Upper lobe of left lung (tissue), 6 donors: ENCODE measurements at regions not wholly inside any gene's neighbourhood (a gene's known extent, or its start where the extent isn't known, plus 50 kb on each side); places are given as distances from the start of the nearest gene placed in this dataset.

Source experiments
- ATAC-seq, 2 donors: fragments of 200-7000 bp; cut with Tn5 transposase; one replicate each; pipeline ENCODE4 v1.9.1; 2022; ENCODE audit warnings: mild to moderate bottlenecking in 2 of 2, moderate library complexity in 2 of 2; ENCODE audit not compliant: low FRiP score in 2 of 2
- DNase-seq, 2 donors: peaks; one replicate each; pipeline ENCODE4 v3.0.0-alpha.2; 2019 to 2020
- H3K27ac ChIP-seq, 4 donors: fragments of 200-600 bp; sonication (generic); one replicate each; pipeline ENCODE4 v1.5.1; 2016 to 2019
- H3K27me3 ChIP-seq, 4 donors: fragments of 200-600 bp; sonication (generic); one replicate each; pipeline ENCODE4 v1.5.1; 2017 to 2019
- H3K36me3 ChIP-seq, 4 donors: fragments of 200-600 bp; sonication (generic); one replicate each; pipeline ENCODE4 v1.5.1; 2016 to 2019
- H3K4me1 ChIP-seq, 4 donors: fragments of 200-600 bp; sonication (generic); one replicate each; pipeline ENCODE4 v1.5.1; 2018 to 2019
- H3K4me3 ChIP-seq, 4 donors: fragments of 200-600 bp; sonication (generic); one replicate each; pipeline ENCODE4 v1.5.1; 2017 to 2019; ENCODE audit warnings: mild to moderate bottlenecking in 2 of 4, moderate library complexity in 1 of 4
- H3K9me3 ChIP-seq, 4 donors: fragments of 200-600 bp; sonication (generic); one replicate each; pipeline ENCODE4 v1.5.1; 2018 to 2019
- EP300 ChIP-seq, 4 donors: sonication (generic); formaldehyde crosslinking; IDR thresholded peaks; one replicate each; pipeline ENCODE4 v1.5.1; 2017; ENCODE audit warnings: antibody characterized with exemption in 4 of 4, control low read depth in 2 of 4
- POLR2A ChIP-seq, 4 donors: fragments of 450-650 bp; IDR thresholded peaks; one replicate each; pipeline ENCODE4 v1.5.1; 2016 to 2017; ENCODE audit warnings: antibody characterized with exemption in 4 of 4, mild to moderate bottlenecking in 2 of 4
- POLR2AphosphoS5 ChIP-seq, 2 donors: sonication (generic); formaldehyde crosslinking; IDR thresholded peaks; one replicate each; pipeline ENCODE4 v1.5.1; 2017; ENCODE audit warnings: antibody characterized with exemption in 2 of 2
- WGBS, 2 donors: methylation state at CpG; one replicate each; pipeline ENCODE4 v1.1.5; 2017 to 2018; 5-methylcytosine and 5-hydroxymethylcytosine counted together
- TF ChIP-seq, protein P1 (sequence below), 6 experiments: fragments of 450-650 bp in 4 of 6; fragments of 200-600 bp in 2 of 6; sonication (generic) in 2 of 6; IDR thresholded peaks; one replicate each; pipeline ENCODE4 v1.5.1; 2016 to 2019; ENCODE audit warnings: antibody characterized with exemption in 6 of 6
- donor health status: DM: no; HTN: no; CAD: no; lungs with moderate emphysema.
- donor health status: DM: no; HTN: yes; CAD: no; lungs with severe emphysema.

DNA sequence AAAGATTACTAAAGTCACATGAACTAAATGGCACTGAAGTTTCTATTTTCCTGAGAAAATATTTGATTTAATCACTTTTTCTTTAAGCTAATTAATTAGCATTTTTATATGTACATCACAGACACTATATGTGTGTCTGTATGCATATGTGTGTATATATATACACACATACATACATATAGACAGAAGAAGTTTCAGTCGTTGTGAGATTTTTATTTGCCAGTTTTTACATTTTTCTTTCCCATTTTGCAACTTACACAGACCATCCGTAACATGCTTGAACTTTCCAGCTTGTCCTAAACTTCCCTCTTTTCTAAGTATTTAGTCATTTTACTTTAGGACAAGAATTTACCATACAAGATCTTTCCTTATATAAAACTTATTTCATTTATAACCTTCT is 299.1 kb downstream of the IPO8 start:
- Histone ChIP-seq H3K27ac (no peak overlapping the region), H3K4me3 (no peak overlapping the region), H3K4me1 (no peaks in the 10 kb centered on the region), H3K36me3 (no peaks in the 10 kb centered on the region), H3K9me3 (no peaks in the 10 kb centered on the region), H3K27me3 (no peaks in the 10 kb centered on the region)
- no peak for TF ChIP-seq POLR2AphosphoS5 (IDR thresholded peaks at IDR 0.05)
- TF ChIP-seq, protein P1, sequence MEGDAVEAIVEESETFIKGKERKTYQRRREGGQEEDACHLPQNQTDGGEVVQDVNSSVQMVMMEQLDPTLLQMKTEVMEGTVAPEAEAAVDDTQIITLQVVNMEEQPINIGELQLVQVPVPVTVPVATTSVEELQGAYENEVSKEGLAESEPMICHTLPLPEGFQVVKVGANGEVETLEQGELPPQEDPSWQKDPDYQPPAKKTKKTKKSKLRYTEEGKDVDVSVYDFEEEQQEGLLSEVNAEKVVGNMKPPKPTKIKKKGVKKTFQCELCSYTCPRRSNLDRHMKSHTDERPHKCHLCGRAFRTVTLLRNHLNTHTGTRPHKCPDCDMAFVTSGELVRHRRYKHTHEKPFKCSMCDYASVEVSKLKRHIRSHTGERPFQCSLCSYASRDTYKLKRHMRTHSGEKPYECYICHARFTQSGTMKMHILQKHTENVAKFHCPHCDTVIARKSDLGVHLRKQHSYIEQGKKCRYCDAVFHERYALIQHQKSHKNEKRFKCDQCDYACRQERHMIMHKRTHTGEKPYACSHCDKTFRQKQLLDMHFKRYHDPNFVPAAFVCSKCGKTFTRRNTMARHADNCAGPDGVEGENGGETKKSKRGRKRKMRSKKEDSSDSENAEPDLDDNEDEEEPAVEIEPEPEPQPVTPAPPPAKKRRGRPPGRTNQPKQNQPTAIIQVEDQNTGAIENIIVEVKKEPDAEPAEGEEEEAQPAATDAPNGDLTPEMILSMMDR (IDR thresholded peaks at IDR 0.05) = no peak
- no peak for TF ChIP-seq POLR2A (IDR thresholded peaks at IDR 0.05)
- no peak for TF ChIP-seq EP300 (IDR thresholded peaks at IDR 0.05)
- no peak for ATAC-seq
- WGBS, 2 donors = 71 to 78% methylated on average over 2 of the region's 2 CpGs
- no peak for DNase-seq

DNA sequence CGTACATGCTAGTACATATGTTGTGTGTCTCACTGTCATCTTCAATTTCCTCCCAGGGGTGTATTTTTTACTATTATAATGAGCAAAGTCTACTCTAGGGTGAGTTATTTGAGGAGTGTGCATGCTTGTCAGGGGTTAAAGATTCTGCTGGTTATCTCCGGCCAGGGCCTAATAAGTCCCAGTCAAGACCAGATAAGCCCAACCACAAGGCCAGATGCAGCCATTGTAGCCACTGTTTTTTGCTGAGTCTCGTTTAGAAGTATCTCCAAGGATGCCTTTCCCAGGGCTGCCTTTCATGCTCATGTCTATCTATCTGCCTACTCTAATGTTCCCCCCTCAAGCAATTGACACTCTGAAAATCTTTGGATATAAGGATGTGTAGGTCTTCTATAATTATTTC is 300.5 kb downstream of the IPO8 start:
- TF ChIP-seq EP300 (IDR thresholded peaks at IDR 0.05) (no peak), POLR2AphosphoS5 (IDR thresholded peaks at IDR 0.05) (no peak), POLR2A (IDR thresholded peaks at IDR 0.05) (no peak)
- Histone ChIP-seq H3K27ac (no peak overlapping the region), H3K4me1 (no peaks in the 10 kb centered on the region), H3K9me3 (no peaks in the 10 kb centered on the region), H3K4me3 (no peak overlapping the region), H3K27me3 (no peaks in the 10 kb centered on the region), H3K36me3 (no peaks in the 10 kb centered on the region)
- WGBS, 2 donors = 49 to 60% methylated on average over 3 of the region's 3 CpGs
- DNase-seq (no peak), ATAC-seq (no peak)

DNA sequence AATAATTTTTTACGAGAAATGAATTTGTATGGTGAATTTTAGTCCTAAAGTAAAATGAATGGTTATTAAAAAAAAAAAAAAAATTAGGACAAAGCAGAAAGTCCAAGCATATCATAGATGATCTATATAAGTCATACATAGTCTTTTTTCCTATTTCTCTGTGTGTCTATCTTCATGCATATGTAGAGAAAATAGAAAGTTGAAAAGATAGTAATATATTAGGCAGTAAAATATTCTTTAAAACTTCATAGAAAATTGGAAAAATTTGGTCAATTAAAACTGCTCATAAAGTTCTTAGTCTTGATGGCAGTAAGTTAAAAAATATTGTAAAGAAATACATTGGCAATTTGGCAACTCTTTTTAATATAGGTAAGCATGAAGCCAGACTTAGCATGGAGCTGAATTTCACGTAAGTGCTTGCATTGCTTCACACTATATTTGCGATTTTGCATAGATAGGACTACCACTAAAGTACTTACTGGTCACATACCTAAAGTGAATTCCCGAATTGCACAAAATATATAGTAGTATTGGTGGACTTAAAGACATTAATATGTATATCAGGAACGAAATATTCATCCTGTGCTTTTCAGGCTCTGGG is 303.8 kb downstream of the IPO8 start:
- WGBS, 2 donors = 81 to 87% methylated on average over 5 of the region's 5 CpGs
- TF ChIP-seq, protein P1 (IDR thresholded peaks at IDR 0.05) = no peak
- TF ChIP-seq EP300 (IDR thresholded peaks at IDR 0.05) = no peak
- no peak for TF ChIP-seq POLR2A (IDR thresholded peaks at IDR 0.05)
- no peak for TF ChIP-seq POLR2AphosphoS5 (IDR thresholded peaks at IDR 0.05)
- no peak for DNase-seq

DNA sequence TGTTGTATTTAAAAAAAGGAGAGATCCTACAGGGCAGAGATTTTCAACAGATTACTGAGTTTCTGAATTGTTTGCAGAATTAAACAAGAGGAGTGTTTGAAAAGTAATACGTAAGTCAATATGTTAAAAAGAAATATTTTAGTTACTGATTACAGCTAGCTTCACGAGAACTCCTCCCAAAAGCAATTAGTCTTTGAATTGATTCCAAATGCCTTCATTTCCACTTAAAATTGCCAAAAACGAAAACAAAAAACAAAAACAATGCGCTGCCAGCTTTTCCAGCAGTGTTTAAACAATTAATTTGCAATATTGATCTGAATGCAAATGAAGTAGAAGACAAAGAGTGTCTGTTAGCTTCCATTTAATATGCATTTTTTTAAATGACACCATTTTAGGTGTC is 310.0 kb downstream of the IPO8 start:
- Histone ChIP-seq H3K4me3 (no peak overlapping the region), H3K4me1 (no peaks in the 10 kb centered on the region), H3K27ac (no peak overlapping the region), H3K36me3 (no peaks in the 10 kb centered on the region), H3K27me3 (no peaks in the 10 kb centered on the region), H3K9me3 (peaks cover 0 to 4% (median 0%) of the 10 kb centered on the region in 4 donors)
- no peak for DNase-seq
- 68 to 70% methylated on average over 4 of the region's 4 CpGs for WGBS, 2 donors
- no peak for ATAC-seq
- TF ChIP-seq EP300 (IDR thresholded peaks at IDR 0.05) (no peak), POLR2AphosphoS5 (IDR thresholded peaks at IDR 0.05) (no peak), POLR2A (IDR thresholded peaks at IDR 0.05) (no peak)
- TF ChIP-seq, protein P1 (IDR thresholded peaks at IDR 0.05) = no peak

More for the DNA sequence above, 303.8 kb downstream of the IPO8 start:
- H3K36me3 ChIP-seq = no peaks in the 10 kb centered on the region
- no peak overlapping the region for H3K4me3 ChIP-seq
- no peak overlapping the region for H3K27ac ChIP-seq
- ATAC-seq = no peak
- no peaks in the 10 kb centered on the region for H3K4me1 ChIP-seq
- no peaks in the 10 kb centered on the region for H3K27me3 ChIP-seq
- peaks cover 0 to 4% (median 0%) of the 10 kb centered on the region in 4 donors for H3K9me3 ChIP-seq

DNA sequence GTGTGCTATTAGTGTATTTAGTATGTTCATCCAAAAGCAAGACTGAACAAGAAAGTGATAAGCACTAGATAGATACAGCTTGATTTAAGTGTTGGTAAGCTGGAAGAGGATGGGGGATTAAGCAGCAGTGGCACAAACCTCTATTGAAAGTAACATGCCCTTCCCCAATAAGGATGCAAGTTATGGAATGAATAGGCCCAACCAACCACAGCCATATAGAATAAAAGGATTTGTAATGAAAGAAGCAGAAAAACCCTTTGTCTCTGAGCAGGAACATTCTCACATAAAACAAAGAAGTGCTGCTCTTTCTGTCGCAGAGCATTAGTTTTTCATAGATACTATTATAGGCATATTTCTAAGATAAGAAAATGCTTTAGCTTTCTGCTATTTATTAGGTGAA is 310.7 kb downstream of the IPO8 start:
- no peaks in the 10 kb centered on the region for H3K27me3 ChIP-seq
- TF ChIP-seq POLR2AphosphoS5 (IDR thresholded peaks at IDR 0.05) = no peak
- TF ChIP-seq, protein P1 (IDR thresholded peaks at IDR 0.05) = no peak
- no peak for TF ChIP-seq POLR2A (IDR thresholded peaks at IDR 0.05)
- no peaks in the 10 kb centered on the region for H3K36me3 ChIP-seq
- ATAC-seq = no peak
- peaks cover 0 to 4% (median 0%) of the 10 kb centered on the region in 4 donors for H3K9me3 ChIP-seq
- H3K4me3 ChIP-seq = no peak overlapping the region
- WGBS, 2 donors = 97% methylated on average over 1 of the region's 1 CpG
- DNase-seq = no peak
- H3K27ac ChIP-seq = no peak overlapping the region
- no peaks in the 10 kb centered on the region for H3K4me1 ChIP-seq
